ENCODE measurements at regions not wholly inside any gene's neighbourhood (a gene's known extent, or its start where the extent isn't known, plus 50 kb on each side); places are given as distances from the start of the nearest gene placed in this dataset.

DNA sequence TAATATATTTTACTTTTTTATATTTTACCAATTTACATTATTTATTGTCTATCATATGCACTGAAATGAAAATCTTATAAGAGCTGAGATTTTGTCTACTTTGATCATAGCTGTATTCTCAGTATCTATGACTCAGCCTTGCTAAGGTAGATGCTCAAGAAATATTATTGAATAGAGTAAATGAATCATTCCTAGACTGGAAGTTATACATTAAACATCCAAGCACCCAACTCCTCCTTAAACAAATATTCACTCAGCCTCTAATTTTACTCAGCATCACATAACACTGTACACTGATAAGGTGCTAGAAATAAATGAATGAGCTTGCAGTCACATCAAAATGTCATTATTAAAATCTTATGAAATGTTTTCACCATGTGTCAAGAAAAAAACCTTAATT lies 1424.9 kb downstream of the LRFN5 start:
- H3K36me3 ChIP-seq (ENCODE audit: control insufficient read depth in 2 of 2, insufficient read depth in 1 of 2, low read length in 2 of 2), result no peaks in the 10 kb centered on the region
- POLR2A ChIA-PET, result no interaction called here
- H3K9me3 ChIP-seq (ENCODE audit: control insufficient read depth, insufficient read depth, low read depth, low read length), result no peaks in the 10 kb centered on the region
- no peaks in the 10 kb centered on the region for H3K4me1 ChIP-seq (ENCODE audit: control insufficient read depth, insufficient read depth, low read length)
- TF ChIP-seq, protein P1, sequence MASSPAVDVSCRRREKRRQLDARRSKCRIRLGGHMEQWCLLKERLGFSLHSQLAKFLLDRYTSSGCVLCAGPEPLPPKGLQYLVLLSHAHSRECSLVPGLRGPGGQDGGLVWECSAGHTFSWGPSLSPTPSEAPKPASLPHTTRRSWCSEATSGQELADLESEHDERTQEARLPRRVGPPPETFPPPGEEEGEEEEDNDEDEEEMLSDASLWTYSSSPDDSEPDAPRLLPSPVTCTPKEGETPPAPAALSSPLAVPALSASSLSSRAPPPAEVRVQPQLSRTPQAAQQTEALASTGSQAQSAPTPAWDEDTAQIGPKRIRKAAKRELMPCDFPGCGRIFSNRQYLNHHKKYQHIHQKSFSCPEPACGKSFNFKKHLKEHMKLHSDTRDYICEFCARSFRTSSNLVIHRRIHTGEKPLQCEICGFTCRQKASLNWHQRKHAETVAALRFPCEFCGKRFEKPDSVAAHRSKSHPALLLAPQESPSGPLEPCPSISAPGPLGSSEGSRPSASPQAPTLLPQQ (tag by site-specific recombination; IDR thresholded peaks at IDR 0.05), result no peak
- no peak for TF ChIP-seq PRDM1 (tag by site-specific recombination; IDR thresholded peaks at IDR 0.05)
- TF ChIP-seq ZNF248 (tag by site-specific recombination; IDR thresholded peaks at IDR 0.05), result no peak
- TF ChIP-seq CTCF (tag by site-specific recombination; IDR thresholded peaks at IDR 0.05), result no peak
- no peak for TF ChIP-seq ZNF221 (tag by site-specific recombination; IDR thresholded peaks at IDR 0.05; ENCODE audit: borderline replicate concordance)
- TF ChIP-seq WT1 (tag by site-specific recombination; IDR thresholded peaks at IDR 0.05), result no peak
- TF ChIP-seq ZNF114 (tag by site-specific recombination; IDR thresholded peaks at IDR 0.05), result no peak
- no peak for TF ChIP-seq ZNF658 (tag by site-specific recombination; IDR thresholded peaks at IDR 0.05)
- TF ChIP-seq ZNF350 (tag by site-specific recombination; IDR thresholded peaks at IDR 0.05), result no peak
- no peak for TF ChIP-seq ZNF423 (tag by site-specific recombination; IDR thresholded peaks at IDR 0.05)
- TF ChIP-seq MYNN (tag by site-specific recombination; IDR thresholded peaks at IDR 0.05; ENCODE audit: borderline replicate concordance), result no peak
- H3K27ac ChIP-seq (ENCODE audit: extremely low read depth, low read depth, low read length), result no peak overlapping the region
- CTCF ChIA-PET, result no interaction called here
- H3K4me3 ChIP-seq (ENCODE audit: low read depth, low read length), result no peak overlapping the region

DNA sequence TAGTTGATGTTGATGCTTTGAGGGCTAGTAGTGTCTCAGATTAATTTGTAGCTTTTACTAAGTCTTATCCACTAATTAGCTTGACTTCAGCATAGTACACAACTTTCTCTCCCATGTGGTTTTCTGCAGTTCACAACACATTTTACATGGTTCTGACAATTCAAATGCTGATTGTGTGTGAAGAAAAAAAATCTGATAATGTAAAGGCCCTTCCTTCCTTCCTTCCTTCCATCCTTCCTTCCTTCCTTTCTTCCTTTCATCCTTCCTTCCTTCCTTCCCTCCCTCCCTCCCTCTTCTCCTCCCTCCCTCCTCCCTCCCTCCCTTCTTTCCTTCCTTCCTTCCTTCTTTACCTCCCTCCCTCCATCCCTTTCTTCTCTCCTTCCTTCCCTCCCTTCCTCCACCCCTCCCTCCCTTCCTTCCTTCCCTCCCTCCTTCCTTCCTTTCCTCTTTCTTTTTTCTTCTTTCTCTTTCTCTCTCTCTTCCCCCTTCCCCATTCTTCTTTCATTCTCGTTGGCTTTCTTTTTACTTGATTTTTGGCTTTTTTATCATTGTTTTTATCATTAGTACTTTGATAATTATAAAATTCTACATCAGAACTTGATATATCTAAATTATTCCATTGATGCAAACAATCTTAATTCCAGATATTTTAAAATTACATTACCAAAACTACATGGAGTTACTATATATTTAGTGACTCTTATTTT lies 1415.6 kb downstream of the LRFN5 start:
- Histone ChIP-seq H3K27ac (ENCODE audit: extremely low read depth, low read depth, low read length) (no peak overlapping the region), H3K36me3 (ENCODE audit: control insufficient read depth in 2 of 2, insufficient read depth in 1 of 2, low read length in 2 of 2) (no peaks in the 10 kb centered on the region), H3K4me3 (ENCODE audit: low read depth, low read length) (no peak overlapping the region), H3K9me3 (ENCODE audit: control insufficient read depth, insufficient read depth, low read depth, low read length) (no peaks in the 10 kb centered on the region), H3K4me1 (ENCODE audit: control insufficient read depth, insufficient read depth, low read length) (no peaks in the 10 kb centered on the region)
- CTCF ChIA-PET, result no interaction called here
- TF ChIP-seq ZNF311 (tag by site-specific recombination; IDR thresholded peaks at IDR 0.05; ENCODE audit: borderline replicate concordance), result no peak
- no peak for TF ChIP-seq ZBTB21 (tag by site-specific recombination; IDR thresholded peaks at IDR 0.05)
- POLR2A ChIA-PET, result no interaction called here

DNA sequence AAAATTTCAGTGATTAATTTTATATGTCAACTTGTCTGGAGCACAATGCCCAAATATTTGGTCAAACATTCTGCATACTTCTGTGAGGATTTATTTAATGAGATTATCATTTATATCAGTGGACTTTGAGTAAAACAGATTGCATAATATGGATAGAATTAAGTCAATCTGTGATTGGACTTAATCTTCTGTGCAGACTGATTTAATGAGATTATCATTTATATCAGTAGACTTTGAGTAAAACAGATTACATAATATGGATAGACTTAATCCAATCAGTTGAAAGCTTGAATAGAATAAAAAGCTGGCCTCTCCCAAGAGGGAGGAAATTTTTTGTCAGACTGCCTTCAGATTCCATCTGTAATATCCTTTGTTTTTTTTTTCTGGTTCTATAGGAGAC lies 1413.2 kb downstream of the LRFN5 start:
- TF ChIP-seq, protein P2, sequence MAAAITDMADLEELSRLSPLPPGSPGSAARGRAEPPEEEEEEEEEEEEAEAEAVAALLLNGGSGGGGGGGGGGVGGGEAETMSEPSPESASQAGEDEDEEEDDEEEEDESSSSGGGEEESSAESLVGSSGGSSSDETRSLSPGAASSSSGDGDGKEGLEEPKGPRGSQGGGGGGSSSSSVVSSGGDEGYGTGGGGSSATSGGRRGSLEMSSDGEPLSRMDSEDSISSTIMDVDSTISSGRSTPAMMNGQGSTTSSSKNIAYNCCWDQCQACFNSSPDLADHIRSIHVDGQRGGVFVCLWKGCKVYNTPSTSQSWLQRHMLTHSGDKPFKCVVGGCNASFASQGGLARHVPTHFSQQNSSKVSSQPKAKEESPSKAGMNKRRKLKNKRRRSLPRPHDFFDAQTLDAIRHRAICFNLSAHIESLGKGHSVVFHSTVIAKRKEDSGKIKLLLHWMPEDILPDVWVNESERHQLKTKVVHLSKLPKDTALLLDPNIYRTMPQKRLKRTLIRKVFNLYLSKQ (tag by site-specific recombination; IDR thresholded peaks at IDR 0.05; ENCODE audit: borderline replicate concordance), result no peak
- TF ChIP-seq REPIN1 (tag by site-specific recombination; IDR thresholded peaks at IDR 0.05; ENCODE audit: low read depth) (no peak), ZSCAN30 (tag by site-specific recombination; IDR thresholded peaks at IDR 0.05) (no peak), ZNF121 (tag by site-specific recombination; IDR thresholded peaks at IDR 0.05) (no peak)
- TF ChIP-seq, protein P3, sequence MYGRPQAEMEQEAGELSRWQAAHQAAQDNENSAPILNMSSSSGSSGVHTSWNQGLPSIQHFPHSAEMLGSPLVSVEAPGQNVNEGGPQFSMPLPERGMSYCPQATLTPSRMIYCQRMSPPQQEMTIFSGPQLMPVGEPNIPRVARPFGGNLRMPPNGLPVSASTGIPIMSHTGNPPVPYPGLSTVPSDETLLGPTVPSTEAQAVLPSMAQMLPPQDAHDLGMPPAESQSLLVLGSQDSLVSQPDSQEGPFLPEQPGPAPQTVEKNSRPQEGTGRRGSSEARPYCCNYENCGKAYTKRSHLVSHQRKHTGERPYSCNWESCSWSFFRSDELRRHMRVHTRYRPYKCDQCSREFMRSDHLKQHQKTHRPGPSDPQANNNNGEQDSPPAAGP (tag by site-specific recombination; IDR thresholded peaks at IDR 0.05), result no peak
- TF ChIP-seq, protein P1 (tag by site-specific recombination; IDR thresholded peaks at IDR 0.05), result no peak
- Histone ChIP-seq H3K4me1 (ENCODE audit: control insufficient read depth, insufficient read depth, low read length) (no peaks in the 10 kb centered on the region), H3K36me3 (ENCODE audit: control insufficient read depth in 2 of 2, insufficient read depth in 1 of 2, low read length in 2 of 2) (no peaks in the 10 kb centered on the region), H3K9me3 (ENCODE audit: control insufficient read depth, insufficient read depth, low read depth, low read length) (no peaks in the 10 kb centered on the region), H3K4me3 (ENCODE audit: low read depth, low read length) (no peak overlapping the region), H3K27ac (ENCODE audit: extremely low read depth, low read depth, low read length) (no peak overlapping the region)
- POLR2A ChIA-PET, result no interaction called here
- CTCF ChIA-PET, result no interaction called here

All from HEK293 (cell line).